GM12865 (cell line): ENCODE measurements at regions not wholly inside any gene's neighbourhood (a gene's known extent, or its start where the extent isn't known, plus 50 kb on each side); places are given as distances from the start of the nearest gene placed in this dataset.
A peak's percentile ranks its signal among the peaks of the same experiment; 100 is the strongest.

Experiments
- DNase-seq: peaks from one replicate; pipeline ENCODE4 v3.0.0; 2010; ENCODE audit warnings: low read depth
- H3K4me3 ChIP-seq: 2 replicates; pipeline ENCODE4 v1.5.1; 2011; ENCODE audit warnings: mild to moderate bottlenecking, low read depth, low read length, control low read depth
- CTCF ChIP-seq: IDR thresholded peaks from 2 replicates; pipeline ENCODE4 v1.5.1; 2011; ENCODE audit warnings: low read length, control low read depth, low read depth, inconsistent platforms; ENCODE audit not compliant: insufficient read depth; ENCODE audit errors: missing control alignments

GRCh38 chr1:184214128-184214527 lies 162.6 kb downstream of the TSEN15 start:
- no peak for TF ChIP-seq CTCF
- DNase-seq: no peak
- no peak overlapping the region for H3K4me3 ChIP-seq

DNA sequence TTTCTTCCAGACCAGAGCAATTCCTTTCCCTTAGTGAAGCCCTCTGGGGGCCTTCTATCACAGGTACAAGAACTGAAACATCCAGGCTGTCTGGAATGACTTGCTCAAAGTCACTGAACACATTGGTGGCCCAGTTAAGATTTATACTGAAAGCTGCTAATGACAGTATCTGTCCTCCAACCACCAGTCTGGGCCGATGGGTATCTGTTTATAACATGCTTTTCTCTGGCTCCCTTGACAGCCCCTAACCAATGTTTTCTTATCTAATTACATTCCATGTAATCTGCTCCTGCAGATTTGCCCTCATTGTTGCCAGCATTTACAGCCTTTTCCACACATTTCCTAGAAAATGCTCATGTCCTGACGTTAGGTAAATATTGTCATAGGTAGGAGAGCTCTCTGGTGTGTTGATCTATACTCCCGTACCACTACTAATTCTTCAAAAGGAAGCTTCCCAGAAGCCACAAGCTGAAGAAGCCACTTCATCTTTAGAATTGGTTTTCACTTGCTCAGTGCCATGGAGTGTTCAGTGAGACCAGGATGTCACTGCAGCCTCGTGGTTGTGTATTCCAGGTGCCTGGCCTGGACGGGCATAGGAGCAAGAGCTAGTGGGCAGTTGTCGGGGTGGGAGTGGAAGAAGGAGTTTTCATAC lies 163.9 kb downstream of the TSEN15 start:
- H3K4me3 ChIP-seq: no peak overlapping the region
- no peak for TF ChIP-seq CTCF
- peak; percentile 20 for DNase-seq

GRCh38 chr1:184218458-184219075 lies 167.0 kb downstream of the TSEN15 start:
- no peak for DNase-seq
- no peak overlapping the region for H3K4me3 ChIP-seq
- TF ChIP-seq CTCF: no peak

DNA sequence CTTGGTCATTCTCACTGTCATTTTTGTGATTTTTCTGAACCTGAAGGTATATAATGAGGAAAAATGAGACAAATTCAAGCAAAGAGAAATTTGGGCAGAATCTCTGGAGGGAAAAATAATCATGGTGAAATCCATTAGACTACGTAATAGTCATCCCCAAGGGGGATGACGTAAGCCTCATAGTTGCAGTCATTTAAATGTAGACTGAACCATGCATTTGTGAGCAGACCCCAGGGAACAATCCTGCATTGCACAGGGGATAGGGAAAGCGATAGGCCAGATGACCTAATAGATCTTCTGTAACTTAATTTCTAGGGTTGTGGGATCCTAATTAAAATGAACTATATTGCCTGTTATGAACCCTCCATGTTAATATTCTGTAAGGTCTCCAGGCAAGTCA lies 167.4 kb upstream of the C1orf21 start:
- DNase-seq: no peak
- no peak overlapping the region for H3K4me3 ChIP-seq
- TF ChIP-seq CTCF: no peak

DNA sequence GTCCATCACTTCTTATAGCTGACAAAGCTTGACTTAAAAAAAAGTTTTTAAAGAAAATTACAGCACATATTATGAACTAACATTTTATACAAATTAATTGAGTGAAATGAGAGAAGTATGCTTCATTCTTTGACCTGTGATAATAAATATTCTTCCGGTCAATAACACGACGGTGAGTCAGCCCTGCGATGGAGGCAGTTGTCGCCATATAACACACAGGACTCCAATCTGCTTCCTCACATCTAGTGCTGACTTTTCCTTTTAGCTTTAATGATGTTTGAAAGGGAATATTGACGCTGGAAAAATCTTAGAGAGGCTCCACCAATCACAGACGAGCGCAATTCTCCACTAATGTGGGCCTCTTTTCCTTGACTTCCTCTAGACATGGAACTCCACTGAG lies 166.9 kb upstream of the C1orf21 start:
- TF ChIP-seq CTCF: no peak
- no peak overlapping the region for H3K4me3 ChIP-seq
- no peak for DNase-seq

DNA sequence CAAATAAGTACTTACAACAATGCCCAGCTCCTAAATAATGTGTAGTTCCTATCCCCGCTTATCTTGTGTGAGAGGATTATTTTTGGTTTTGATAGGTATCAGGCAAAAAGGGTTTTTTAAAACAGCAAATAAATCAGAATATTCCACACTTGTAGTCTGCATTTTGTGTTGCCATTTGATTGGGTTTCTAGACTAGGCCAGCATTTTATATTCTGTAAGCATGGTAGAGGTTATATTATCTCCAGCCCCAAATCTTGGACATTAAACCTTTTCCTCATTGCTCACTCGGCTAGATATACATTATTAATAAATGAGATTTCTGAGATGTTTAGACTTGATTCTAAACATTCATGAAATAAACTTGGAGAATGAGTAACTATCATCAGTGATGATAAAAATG lies 165.7 kb upstream of the C1orf21 start:
- TF ChIP-seq CTCF: no peak
- no peak overlapping the region for H3K4me3 ChIP-seq
- no peak for DNase-seq

DNA sequence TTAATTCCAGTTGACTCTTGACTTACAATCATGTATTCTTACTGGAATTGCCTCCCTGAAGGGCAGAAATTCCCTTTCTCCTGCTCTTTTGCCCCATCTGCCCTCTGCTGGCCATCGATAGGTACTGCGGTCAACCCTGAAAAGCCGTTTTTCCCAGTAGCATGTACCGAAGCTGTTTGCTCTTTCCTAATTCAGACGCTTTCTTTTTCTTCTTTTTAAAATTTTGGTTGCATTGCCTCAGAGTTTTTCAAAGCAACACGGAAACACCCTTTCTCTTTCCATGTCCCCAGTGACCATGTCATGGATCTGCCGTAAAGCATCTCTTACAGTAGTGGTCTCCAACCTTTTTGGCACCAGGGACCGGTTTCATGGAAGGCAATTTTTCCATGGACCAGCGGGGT lies 164.2 kb upstream of the C1orf21 start:
- H3K4me3 ChIP-seq: no peak overlapping the region
- peak; percentile 52 for DNase-seq
- TF ChIP-seq CTCF: peak; percentile 93
